BLaER1 treated with 17β-estradiol and CSF1 and Interleukin-3, amounts not matched to agents 10 nM and 100 nM (cell line): ENCODE measurements at regions not wholly inside any gene's neighbourhood (a gene's known extent, or its start where the extent isn't known, plus 50 kb on each side); places are given as distances from the start of the nearest gene placed in this dataset.

Source experiments
- H3K27ac ChIP-seq, 11 experiments: shearing (Covaris generic); formaldehyde crosslinking; 2 replicates each; pipeline ENCODE4 v1.8.1; 2022
- H3K27me3 ChIP-seq, 11 experiments: shearing (Covaris generic); formaldehyde crosslinking; 2 replicates each; pipeline ENCODE4 v1.8.1; 2022
- H3K36me3 ChIP-seq, 11 experiments: shearing (Covaris generic); formaldehyde crosslinking; 2 replicates each; pipeline ENCODE4 v1.8.1; 2022
- H3K4me1 ChIP-seq, 10 experiments: shearing (Covaris generic); formaldehyde crosslinking; 2 replicates each; pipeline ENCODE4 v1.8.1; 2022
- H3K4me2 ChIP-seq, 11 experiments: shearing (Covaris generic); formaldehyde crosslinking; 2 replicates each; pipeline ENCODE4 v1.8.1; 2022
- H3K4me3 ChIP-seq, 10 experiments: shearing (Covaris generic); formaldehyde crosslinking; 2 replicates each; pipeline ENCODE4 v1.8.1; 2022
- H3K9ac ChIP-seq, 11 experiments: shearing (Covaris generic); formaldehyde crosslinking; 2 replicates each; pipeline ENCODE4 v1.8.1; 2022
- H3K9me3 ChIP-seq, 11 experiments: shearing (Covaris generic); formaldehyde crosslinking; replicated peaks in 1 of 11; 2 replicates each; pipeline ENCODE4 v1.8.1; 2022
- H4K20me1 ChIP-seq, 11 experiments: shearing (Covaris generic); formaldehyde crosslinking; 2 replicates each; pipeline ENCODE4 v1.8.1; 2022
- Cebpa-rat ChIP-seq, 11 experiments: shearing (Covaris generic); IDR thresholded peaks; 2 replicates each; pipeline ENCODE4 v1.8.1; 2022

DNA sequence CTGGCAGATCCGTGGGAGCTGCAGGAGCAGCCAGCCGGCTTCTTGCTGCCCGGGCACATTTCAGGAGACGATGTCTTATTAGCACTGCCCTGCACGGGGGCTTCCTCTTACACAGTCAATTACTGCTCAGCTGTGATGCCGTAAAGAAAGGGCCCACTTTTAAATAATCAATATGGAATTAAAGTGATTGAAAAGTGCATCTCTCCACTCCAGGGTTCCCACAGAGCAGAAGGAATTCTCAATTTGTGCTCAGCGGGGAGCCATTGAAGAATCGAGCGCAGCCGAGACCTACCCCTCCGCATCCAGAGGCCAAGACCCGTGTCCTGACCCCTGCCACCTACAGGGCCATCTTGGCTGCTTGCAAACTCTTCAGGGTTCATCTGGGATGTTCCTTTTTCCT lies 399.4 kb upstream of the C16orf82 start:
- Histone ChIP-seq H3K9ac (no peak overlapping the region), H3K9me3 (no peaks in the 10 kb centered on the region), H3K36me3 (no peaks in the 10 kb centered on the region), H4K20me1 (no peaks in the 10 kb centered on the region; a peak in 1 of 22 replicates), H3K27me3 (no peaks in the 10 kb centered on the region), H3K4me2 (no peak overlapping the region), H3K27ac (no peak overlapping the region), H3K4me1 (peaks cover 3 to 9% (median 6%) of the 10 kb centered on the region in 10 experiments; a peak in 18 of 20 replicates), H3K4me3 (no peak overlapping the region)
- TF ChIP-seq Cebpa-rat (IDR thresholded peaks at IDR 0.05), result no peak

DNA sequence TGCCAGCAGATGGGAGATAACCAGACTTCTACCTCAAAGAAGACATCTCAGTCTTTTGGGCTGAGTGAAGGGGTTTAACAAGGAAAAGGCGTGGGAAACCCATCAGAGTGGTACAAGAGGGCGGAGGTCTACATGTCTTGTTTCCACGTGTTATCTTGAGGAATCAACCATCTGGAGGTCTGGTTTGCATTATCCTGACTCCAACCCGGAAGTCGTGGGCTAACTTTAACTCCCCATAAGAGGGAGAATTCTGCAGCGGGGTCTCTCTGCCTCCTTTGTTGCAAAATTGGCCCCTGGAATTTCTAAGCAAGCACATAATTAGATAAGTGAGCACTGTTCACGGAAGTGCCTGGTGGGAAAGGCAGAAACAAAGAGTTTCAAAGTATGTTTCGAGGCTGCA lies 398.7 kb upstream of the C16orf82 start:
- TF ChIP-seq Cebpa-rat (IDR thresholded peaks at IDR 0.05), result no peak
- Histone ChIP-seq H3K27ac (no peak overlapping the region), H4K20me1 (no peaks in the 10 kb centered on the region; a peak in 1 of 22 replicates), H3K4me3 (no peak overlapping the region), H3K9ac (no peak overlapping the region), H3K4me2 (no peak overlapping the region), H3K4me1 (peaks cover 4 to 14% (median 10%) of the 10 kb centered on the region in 10 experiments; a peak in 18 of 20 replicates), H3K27me3 (no peaks in the 10 kb centered on the region), H3K36me3 (no peaks in the 10 kb centered on the region), H3K9me3 (no peaks in the 10 kb centered on the region)

DNA sequence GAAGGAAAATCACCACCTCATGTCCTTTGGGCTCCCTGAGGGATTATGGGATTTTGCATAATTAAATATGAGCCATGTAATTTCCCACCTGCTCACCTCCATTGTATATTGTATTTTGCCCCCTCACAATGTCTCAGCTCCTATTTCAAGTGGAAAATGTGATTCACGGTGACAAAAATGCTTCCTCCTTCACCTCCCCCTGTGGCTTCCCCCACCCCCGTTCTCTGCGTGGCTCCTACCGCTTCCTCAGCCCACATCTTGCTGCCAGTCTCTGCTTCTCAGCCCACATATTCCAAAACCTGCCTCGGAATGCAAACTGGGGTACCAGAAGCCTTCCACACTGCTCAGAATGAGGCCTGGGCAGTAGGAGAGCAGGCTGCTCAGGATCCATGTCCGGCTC lies 394.5 kb upstream of the C16orf82 start:
- no peak overlapping the region for H3K9ac ChIP-seq
- peak overlapping the region in 10 of 11 experiments; percentile 2 to 49 (median 21); a peak in 10 of 22 replicates for H3K4me2 ChIP-seq
- peaks cover 4 to 14% (median 10%) of the 10 kb centered on the region in 10 experiments; a peak in 18 of 20 replicates for H3K4me1 ChIP-seq
- H3K4me3 ChIP-seq, result no peak overlapping the region
- H3K27me3 ChIP-seq, result no peaks in the 10 kb centered on the region
- no peak overlapping the region for H3K27ac ChIP-seq
- TF ChIP-seq Cebpa-rat (IDR thresholded peaks at IDR 0.05), result no peak
- H4K20me1 ChIP-seq, result no peaks in the 10 kb centered on the region; a peak in 1 of 22 replicates
- no peaks in the 10 kb centered on the region for H3K36me3 ChIP-seq
- 0 out of 22 replicates have a peak, but pooled peaks cover 0 to 3% (median 0%) of the 10 kb centered on the region in 11 experiments for H3K9me3 ChIP-seq

DNA sequence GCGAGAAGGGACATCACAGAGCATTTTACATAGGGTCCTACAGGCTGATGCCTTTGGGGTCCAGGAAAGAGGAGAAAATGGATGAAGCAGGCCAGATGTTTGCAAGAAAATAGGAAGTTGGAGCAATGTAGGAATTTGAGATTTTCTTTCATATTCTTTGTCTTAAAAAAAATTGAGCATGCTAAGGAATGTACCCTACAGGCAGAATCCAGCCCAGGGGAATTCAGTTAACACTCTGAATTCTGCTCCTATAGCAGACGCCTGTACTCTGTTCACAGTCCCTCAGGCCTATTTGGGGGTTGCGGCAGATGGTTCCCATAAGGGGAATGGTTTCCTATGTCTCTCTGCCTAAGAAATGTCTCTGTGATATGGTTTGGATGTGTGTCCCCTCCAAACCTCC lies 393.7 kb upstream of the C16orf82 start:
- no peaks in the 10 kb centered on the region for H3K36me3 ChIP-seq

DNA sequence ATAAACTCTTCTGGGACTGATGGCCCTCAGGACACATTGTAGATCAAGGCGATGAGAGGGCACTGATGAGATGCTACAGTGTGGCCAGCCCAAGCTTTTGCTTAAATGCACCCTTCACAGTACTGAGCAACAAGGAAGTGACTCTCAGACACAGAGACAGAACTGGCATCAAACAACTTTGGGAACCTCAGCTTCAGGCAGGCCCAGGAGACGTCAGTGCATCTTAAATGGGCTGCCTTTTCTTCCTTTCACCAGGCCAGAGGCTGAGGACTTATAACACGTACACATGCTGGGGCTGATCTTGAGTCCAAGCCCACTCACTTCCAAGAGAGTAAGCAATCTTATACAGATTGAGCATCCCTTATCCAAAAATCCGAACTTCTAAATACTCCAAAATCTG lies 386.1 kb upstream of the C16orf82 start:
- Histone ChIP-seq H3K36me3 (no peaks in the 10 kb centered on the region), H4K20me1 (no peaks in the 10 kb centered on the region), H3K4me1 (no peaks in the 10 kb centered on the region), H3K27me3 (no peaks in the 10 kb centered on the region), H3K4me3 (no peak overlapping the region), H3K27ac (no peak overlapping the region), H3K4me2 (no peak overlapping the region), H3K9me3 (no peaks in the 10 kb centered on the region), H3K9ac (no peak overlapping the region)
- no peak for TF ChIP-seq Cebpa-rat (IDR thresholded peaks at IDR 0.05)

More for the DNA sequence above, 393.7 kb upstream of the C16orf82 start:
- no peak for TF ChIP-seq Cebpa-rat (IDR thresholded peaks at IDR 0.05)
- no peak overlapping the region; a peak in 1 of 22 replicates for H3K4me2 ChIP-seq
- no peaks in the 10 kb centered on the region for H3K27me3 ChIP-seq
- peaks cover 4 to 14% (median 10%) of the 10 kb centered on the region in 10 experiments; a peak in 18 of 20 replicates for H3K4me1 ChIP-seq
- no peak overlapping the region for H3K4me3 ChIP-seq
- H4K20me1 ChIP-seq, result no peaks in the 10 kb centered on the region
- no peak overlapping the region for H3K27ac ChIP-seq
- 0 out of 22 replicates have a peak, but pooled peaks cover 0 to 3% (median 0%) of the 10 kb centered on the region in 11 experiments for H3K9me3 ChIP-seq
- no peak overlapping the region for H3K9ac ChIP-seq

DNA sequence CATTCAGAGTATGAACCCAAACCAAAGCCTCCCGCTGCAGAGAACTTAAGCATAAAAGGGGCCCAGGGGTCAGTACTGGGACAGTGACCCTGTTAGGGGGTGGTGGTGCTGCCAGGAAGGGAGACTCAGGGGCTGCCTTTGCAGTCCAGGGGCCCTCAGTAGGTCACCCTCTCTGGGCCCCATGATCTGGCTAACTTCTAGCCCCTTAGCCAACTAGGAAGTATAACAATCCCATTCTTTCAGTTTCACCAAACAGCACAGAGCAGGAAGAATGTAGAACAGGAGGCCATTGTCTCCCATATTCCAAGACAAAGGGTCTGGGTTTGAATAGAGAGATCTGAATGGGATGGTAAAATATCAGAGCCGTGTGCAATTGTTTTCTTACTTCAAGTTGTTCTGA lies 378.6 kb upstream of the C16orf82 start:
- Histone ChIP-seq H3K4me2 (no peak overlapping the region), H3K4me1 (peaks cover 0 to 9% (median 4%) of the 10 kb centered on the region in 10 experiments; a peak in 8 of 20 replicates), H3K4me3 (no peak overlapping the region), H4K20me1 (no peaks in the 10 kb centered on the region), H3K9me3 (peaks cover 0 to 6% (median 0%) of the 10 kb centered on the region in 11 experiments; a peak in 1 of 22 replicates), H3K27me3 (no peaks in the 10 kb centered on the region), H3K27ac (no peak overlapping the region), H3K9ac (no peak overlapping the region), H3K36me3 (no peaks in the 10 kb centered on the region)
- TF ChIP-seq Cebpa-rat (IDR thresholded peaks at IDR 0.05), result no peak

DNA sequence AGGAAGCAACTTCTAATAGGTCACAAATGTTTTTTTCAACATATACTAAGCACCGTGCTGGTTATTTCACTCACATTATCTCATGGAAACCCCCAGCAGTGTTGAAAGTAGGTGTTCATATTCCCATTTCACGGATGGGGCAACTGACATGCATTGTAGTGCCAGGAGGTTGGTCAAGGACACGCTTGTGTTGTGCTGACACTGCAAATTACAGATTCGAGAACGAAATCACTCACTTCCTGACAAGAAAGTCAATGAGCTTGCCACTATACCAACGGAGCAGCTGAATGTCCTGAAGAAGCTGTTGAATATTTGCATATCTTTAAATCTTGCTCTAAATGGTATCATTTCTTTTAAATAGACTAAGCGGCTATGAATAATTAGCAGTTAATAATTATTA lies 378.0 kb upstream of the C16orf82 start:
- Histone ChIP-seq H3K27ac (no peak overlapping the region), H3K4me3 (no peak overlapping the region), H3K4me1 (peaks cover 0 to 9% (median 4%) of the 10 kb centered on the region in 10 experiments; a peak in 8 of 20 replicates), H3K36me3 (no peaks in the 10 kb centered on the region), H3K9me3 (peaks cover 0 to 6% (median 0%) of the 10 kb centered on the region in 11 experiments; a peak in 1 of 22 replicates), H3K4me2 (no peak overlapping the region), H3K9ac (no peak overlapping the region), H4K20me1 (no peaks in the 10 kb centered on the region), H3K27me3 (no peaks in the 10 kb centered on the region)
- TF ChIP-seq Cebpa-rat (IDR thresholded peaks at IDR 0.05), result no peak

DNA sequence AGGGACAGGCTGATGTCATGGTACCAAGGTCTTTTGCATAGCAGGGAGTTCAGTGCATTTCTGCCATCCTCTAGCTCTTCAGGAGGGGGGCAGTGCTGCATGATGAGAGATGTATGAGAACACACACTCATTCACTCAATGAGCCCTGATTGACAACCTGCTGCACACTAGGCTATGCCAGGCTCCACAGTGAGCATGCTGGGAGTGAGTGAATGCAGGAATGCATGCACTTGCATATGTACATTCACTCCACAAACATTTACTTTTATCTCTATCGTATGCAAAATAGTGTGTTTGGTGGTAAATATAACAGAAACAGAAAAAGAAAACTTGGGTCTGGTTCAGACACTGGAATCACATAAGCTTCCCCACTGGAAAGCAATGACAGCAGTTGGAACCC lies 374.1 kb upstream of the C16orf82 start:
- no peak overlapping the region for H3K4me2 ChIP-seq
- no peaks in the 10 kb centered on the region for H3K27me3 ChIP-seq
- no peak for TF ChIP-seq Cebpa-rat (IDR thresholded peaks at IDR 0.05)
- H3K36me3 ChIP-seq, result no peaks in the 10 kb centered on the region
- H3K4me1 ChIP-seq, result peaks cover 0 to 1% (median 0%) of the 10 kb centered on the region in 10 experiments; a peak in 4 of 20 replicates
- peaks cover 0 to 23% (median 5%) of the 10 kb centered on the region in 11 experiments; a peak in 9 of 22 replicates for H3K9me3 ChIP-seq
- H3K9ac ChIP-seq, result no peak overlapping the region
- no peaks in the 10 kb centered on the region for H4K20me1 ChIP-seq
- no peak overlapping the region for H3K4me3 ChIP-seq
- no peak overlapping the region for H3K27ac ChIP-seq

DNA sequence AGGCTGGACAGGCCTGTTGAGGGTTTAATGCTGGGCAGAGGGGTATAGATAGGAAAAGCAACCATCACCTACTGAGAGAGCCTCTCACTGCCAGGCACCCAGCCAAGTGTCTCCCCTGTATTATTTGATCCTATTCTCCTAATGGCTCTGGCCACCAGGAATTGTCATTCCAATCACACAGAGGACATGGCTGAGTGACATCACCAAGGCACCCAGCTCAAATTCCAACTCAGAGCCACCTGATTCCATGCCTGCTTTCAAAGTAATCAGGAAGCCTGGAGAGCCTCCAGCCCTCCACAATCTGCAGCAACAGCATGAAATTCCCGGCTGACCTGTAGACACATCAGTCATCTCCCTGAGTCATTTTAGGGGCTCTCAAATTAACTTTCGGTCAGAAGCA lies 368.9 kb upstream of the C16orf82 start:
- Histone ChIP-seq H3K9me3 (peaks cover 7 to 50% (median 33%) of the 10 kb centered on the region in 11 experiments; a peak in 19 of 22 replicates), H4K20me1 (no peaks in the 10 kb centered on the region), H3K4me2 (no peak overlapping the region), H3K4me3 (no peak overlapping the region), H3K9ac (no peak overlapping the region), H3K4me1 (peaks cover 7 to 29% (median 16%) of the 10 kb centered on the region in 10 experiments; a peak in 18 of 20 replicates), H3K27ac (no peak overlapping the region), H3K36me3 (no peaks in the 10 kb centered on the region), H3K27me3 (no peaks in the 10 kb centered on the region; a peak in 1 of 22 replicates)
- TF ChIP-seq Cebpa-rat (IDR thresholded peaks at IDR 0.05), result no peak

DNA sequence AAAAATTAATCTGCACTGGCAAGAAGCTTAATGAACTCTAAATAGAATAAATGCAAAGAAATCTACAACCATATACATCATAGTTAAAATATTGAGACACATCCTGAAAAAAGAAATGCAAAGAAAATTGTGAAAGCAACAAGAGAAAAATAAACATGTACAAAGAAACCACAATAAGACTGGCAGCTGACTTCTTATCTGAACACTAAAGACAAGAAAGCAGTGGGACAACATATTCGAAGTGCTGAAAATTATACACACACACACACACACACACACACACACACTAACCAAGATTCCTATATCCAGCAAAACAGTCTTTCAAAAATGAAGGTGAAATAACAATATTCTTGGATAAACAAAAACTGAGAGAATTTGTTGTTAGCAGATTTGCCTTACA lies 366.5 kb upstream of the C16orf82 start:
- no peak for TF ChIP-seq Cebpa-rat (IDR thresholded peaks at IDR 0.05)
- Histone ChIP-seq H3K27me3 (no peaks in the 10 kb centered on the region; a peak in 1 of 22 replicates), H3K4me1 (peaks cover 13 to 46% (median 25%) of the 10 kb centered on the region in 10 experiments), H3K9me3 (peaks cover 7 to 48% (median 41%) of the 10 kb centered on the region in 11 experiments; a peak in 19 of 22 replicates), H3K36me3 (no peaks in the 10 kb centered on the region), H3K4me2 (no peak overlapping the region; a peak in 1 of 22 replicates), H3K9ac (no peak overlapping the region), H3K27ac (peak overlapping the region in 3 of 11 experiments; percentile 6 to 87 (median 74); a peak in 3 of 22 replicates), H4K20me1 (no peaks in the 10 kb centered on the region), H3K4me3 (no peak overlapping the region)
